ENCODE measurements at regions not wholly inside any gene's neighbourhood (a gene's known extent, or its start where the extent isn't known, plus 50 kb on each side); places are given as distances from the start of the nearest gene placed in this dataset.
A peak's percentile ranks its signal among the peaks of the same experiment; 100 is the strongest.

DNA sequence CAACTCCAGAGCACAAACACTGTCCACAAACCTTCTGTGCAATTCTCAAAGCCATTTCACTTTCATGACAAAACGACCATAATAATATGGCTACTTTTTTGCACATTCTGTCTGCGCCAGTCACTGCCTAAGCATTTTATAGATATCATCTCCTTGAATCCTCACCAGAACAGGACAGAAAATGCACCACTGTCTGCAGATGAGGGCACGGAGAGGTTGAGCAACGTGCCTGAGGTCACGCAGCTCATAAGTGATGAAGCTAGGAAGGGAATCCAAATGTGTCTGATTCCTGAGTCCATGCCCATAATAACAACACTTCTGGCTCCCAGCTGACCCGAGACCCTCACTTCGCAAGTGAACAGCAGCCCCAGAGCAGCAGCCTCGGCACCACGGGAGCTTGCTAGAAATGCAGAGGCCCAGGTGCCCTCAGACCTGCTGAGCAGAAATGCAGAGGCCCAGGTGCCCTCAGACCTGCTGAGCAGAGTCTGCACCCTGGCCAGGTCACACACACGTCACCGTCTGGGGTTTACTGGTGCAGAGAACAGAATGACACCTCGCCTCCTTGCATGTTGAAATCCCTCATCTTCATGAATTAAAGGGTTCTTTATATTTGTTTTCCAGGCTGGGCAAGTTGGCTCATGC, 265.2 kb downstream of the BMP7 start:
- H4K20me1 ChIP-seq (ENCODE audit: low read length), result no peaks in the 10 kb centered on the region
- DNase-seq (no peak), ATAC-seq (no peak)
- TF ChIP-seq EZH2phosphoT487 (IDR thresholded peaks at IDR 0.05; ENCODE audit: borderline replicate concordance, low read length) (no peak), EZH2 (IDR thresholded peaks at IDR 0.05; ENCODE audit: low read length, unreplicated experiment) (no peak)
- TF ChIP-seq, protein P1, sequence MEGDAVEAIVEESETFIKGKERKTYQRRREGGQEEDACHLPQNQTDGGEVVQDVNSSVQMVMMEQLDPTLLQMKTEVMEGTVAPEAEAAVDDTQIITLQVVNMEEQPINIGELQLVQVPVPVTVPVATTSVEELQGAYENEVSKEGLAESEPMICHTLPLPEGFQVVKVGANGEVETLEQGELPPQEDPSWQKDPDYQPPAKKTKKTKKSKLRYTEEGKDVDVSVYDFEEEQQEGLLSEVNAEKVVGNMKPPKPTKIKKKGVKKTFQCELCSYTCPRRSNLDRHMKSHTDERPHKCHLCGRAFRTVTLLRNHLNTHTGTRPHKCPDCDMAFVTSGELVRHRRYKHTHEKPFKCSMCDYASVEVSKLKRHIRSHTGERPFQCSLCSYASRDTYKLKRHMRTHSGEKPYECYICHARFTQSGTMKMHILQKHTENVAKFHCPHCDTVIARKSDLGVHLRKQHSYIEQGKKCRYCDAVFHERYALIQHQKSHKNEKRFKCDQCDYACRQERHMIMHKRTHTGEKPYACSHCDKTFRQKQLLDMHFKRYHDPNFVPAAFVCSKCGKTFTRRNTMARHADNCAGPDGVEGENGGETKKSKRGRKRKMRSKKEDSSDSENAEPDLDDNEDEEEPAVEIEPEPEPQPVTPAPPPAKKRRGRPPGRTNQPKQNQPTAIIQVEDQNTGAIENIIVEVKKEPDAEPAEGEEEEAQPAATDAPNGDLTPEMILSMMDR (conservative IDR thresholded peaks at IDR 0.05; ENCODE audit: low read depth, low read length), result no peak
- H3K27me3 ChIP-seq (ENCODE audit: low read length), result no peaks in the 10 kb centered on the region
- no peaks in the 10 kb centered on the region for H3K36me3 ChIP-seq (ENCODE audit: low read depth, low read length)
- BruUV-seq (replicated peaks), result no TSS peak
- H3K4me1 ChIP-seq (ENCODE audit: insufficient read depth, low read length), result peaks cover under 1% of the 10 kb centered on the region
- ChIA-PET POLR2A (ENCODE audit: unreplicated experiment) (no interaction called here), CTCF (no interaction called here)
- no peak overlapping the region for H3K4me3 ChIP-seq (ENCODE audit: low read length)
- no peak overlapping the region for H3K27ac ChIP-seq (ENCODE audit: low read length)
- no peaks in the 10 kb centered on the region for H3F3A ChIP-seq (ENCODE audit: low read length, unreplicated experiment)
- H3K4me2 ChIP-seq (ENCODE audit: low read length), result no peak overlapping the region
- intact Hi-C loops (cut with micrococcal nuclease), result no loop called here
- H3K9me2 ChIP-seq (replicated peaks; ENCODE audit: low read length), result no peaks in the 10 kb centered on the region
- 0 out of 2 replicates have a peak, but pooled peaks cover 9% of the 10 kb centered on the region for H3K9me3 ChIP-seq (ENCODE audit: low read length)
- H2AFZ ChIP-seq (ENCODE audit: low read length), result no peak overlapping the region
- H3K79me2 ChIP-seq (ENCODE audit: low read length), result no peaks in the 10 kb centered on the region
- no peak overlapping the region for H3K9ac ChIP-seq (ENCODE audit: low read length)

DNA sequence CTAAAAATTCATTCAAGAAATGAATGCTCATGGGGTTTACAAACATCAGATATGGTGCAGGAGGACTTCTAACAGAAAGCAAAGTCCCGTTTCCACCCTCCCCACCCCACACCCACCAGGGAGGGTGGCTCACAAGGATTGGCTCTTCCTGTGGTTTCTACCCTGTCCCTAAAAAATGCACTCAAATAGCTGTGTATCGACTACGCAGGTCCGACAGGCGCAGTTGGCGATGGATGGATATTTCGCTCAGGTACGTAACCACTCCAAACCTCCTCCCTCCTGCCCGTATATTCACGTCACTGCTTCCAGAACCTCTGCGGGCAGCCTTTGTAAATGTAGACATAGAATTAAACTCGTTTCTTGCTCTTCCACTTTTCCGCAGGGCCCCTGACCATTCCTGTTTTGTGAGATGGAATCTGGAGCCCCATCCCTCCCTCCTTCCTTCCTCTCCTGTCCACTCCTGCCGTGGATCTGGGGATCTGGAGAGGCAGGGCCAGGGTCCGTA, 264.3 kb downstream of the BMP7 start:
- 0 out of 2 replicates have a peak, but pooled peaks cover 9% of the 10 kb centered on the region for H3K9me3 ChIP-seq (ENCODE audit: low read length)
- no peaks in the 10 kb centered on the region for H4K20me1 ChIP-seq (ENCODE audit: low read length)
- H3K27ac ChIP-seq (ENCODE audit: low read length), result no peak overlapping the region
- intact Hi-C loops (cut with micrococcal nuclease), result no loop called here
- ChIA-PET POLR2A (ENCODE audit: unreplicated experiment) (no interaction called here), CTCF (no interaction called here)
- no TSS peak for BruUV-seq (replicated peaks)
- no peak overlapping the region for H2AFZ ChIP-seq (ENCODE audit: low read length)
- no peak overlapping the region for H3K4me2 ChIP-seq (ENCODE audit: low read length)
- no peak for ATAC-seq
- H3K79me2 ChIP-seq (ENCODE audit: low read length), result no peaks in the 10 kb centered on the region
- no peak overlapping the region for H3K4me3 ChIP-seq (ENCODE audit: low read length)
- H3K9me2 ChIP-seq (replicated peaks; ENCODE audit: low read length), result no peaks in the 10 kb centered on the region
- DNase-seq, result no peak
- H3K4me1 ChIP-seq (ENCODE audit: insufficient read depth, low read length), result peaks cover 9% of the 10 kb centered on the region
- no peak for TF ChIP-seq EZH2phosphoT487 (IDR thresholded peaks at IDR 0.05; ENCODE audit: borderline replicate concordance, low read length)
- TF ChIP-seq, protein P1 (conservative IDR thresholded peaks at IDR 0.05; ENCODE audit: low read depth, low read length), result no peak
- H3F3A ChIP-seq (ENCODE audit: low read length, unreplicated experiment), result no peaks in the 10 kb centered on the region
- H3K27me3 ChIP-seq (ENCODE audit: low read length), result no peaks in the 10 kb centered on the region
- no peak overlapping the region for H3K9ac ChIP-seq (ENCODE audit: low read length)
- no peaks in the 10 kb centered on the region for H3K36me3 ChIP-seq (ENCODE audit: low read depth, low read length)

GRCh38 chr20:57003012-57003411, 263.4 kb downstream of the BMP7 start:
- no peaks in the 10 kb centered on the region for H3F3A ChIP-seq (ENCODE audit: low read length, unreplicated experiment)
- H3K27me3 ChIP-seq (ENCODE audit: low read length), result no peaks in the 10 kb centered on the region
- H3K36me3 ChIP-seq (ENCODE audit: low read depth, low read length), result no peaks in the 10 kb centered on the region
- TF ChIP-seq EZH2phosphoT487 (IDR thresholded peaks at IDR 0.05; ENCODE audit: borderline replicate concordance, low read length), result no peak
- TF ChIP-seq EZH2 (IDR thresholded peaks at IDR 0.05; ENCODE audit: low read length, unreplicated experiment), result no peak
- H3K79me2 ChIP-seq (ENCODE audit: low read length), result no peaks in the 10 kb centered on the region
- no peak overlapping the region for H3K27ac ChIP-seq (ENCODE audit: low read length)
- H4K20me1 ChIP-seq (ENCODE audit: low read length), result no peaks in the 10 kb centered on the region
- H3K9me3 ChIP-seq (ENCODE audit: low read length), result 0 out of 2 replicates have a peak, but pooled peaks cover 9% of the 10 kb centered on the region
- intact Hi-C loops (cut with micrococcal nuclease), result no loop called here
- peak overlapping the region; percentile 20; the same call in 1 of the 2 replicates for H2AFZ ChIP-seq (ENCODE audit: low read length)
- POLR2A ChIA-PET (ENCODE audit: unreplicated experiment), result no interaction called here
- CTCF ChIA-PET, result no interaction called here
- H3K4me3 ChIP-seq (ENCODE audit: low read length), result no peak overlapping the region
- H3K9me2 ChIP-seq (replicated peaks; ENCODE audit: low read length), result no peaks in the 10 kb centered on the region
- no peak overlapping the region for H3K9ac ChIP-seq (ENCODE audit: low read length)
- no peak overlapping the region for H3K4me2 ChIP-seq (ENCODE audit: low read length)
- H3K4me1 ChIP-seq (ENCODE audit: insufficient read depth, low read length), result peaks cover 18% of the 10 kb centered on the region
- BruUV-seq (replicated peaks), result no TSS peak
- no peak for ATAC-seq
- DNase-seq, result no peak

Measured in PC-3 (cell line).